Tibial artery (tissue), 4 donors: ENCODE measurements at regions not wholly inside any gene's neighbourhood (a gene's known extent, or its start where the extent isn't known, plus 50 kb on each side); places are given as distances from the start of the nearest gene placed in this dataset.

ENCODE experiments used
- DNase-seq, 2 donors: peaks; one replicate each; pipeline ENCODE4 v3.0.0-alpha.2; 2019
- H3K27ac ChIP-seq, 2 donors: fragments of 200-600 bp; sonication (generic) in 1 of 2; 1 replicate in 1 of 2; 2 replicates in 1 of 2; pipeline ENCODE4 v1.5.1; 2018 to 2019; ENCODE audit warnings: mild to moderate bottlenecking in 1 of 2
- H3K27me3 ChIP-seq, 2 donors: fragments of 200-600 bp; sonication (generic) in 1 of 2; one replicate each; pipeline versions ENCODE4 v1.5.1 to v1.6.0; 2016 to 2019
- H3K36me3 ChIP-seq, 3 donors: fragments of 200-600 bp; sonication (generic) in 2 of 3; one replicate each; pipeline ENCODE4 v1.5.1; 2016 to 2019; ENCODE audit warnings: mild to moderate bottlenecking in 2 of 3
- H3K4me1 ChIP-seq, 4 donors: fragments of 200-600 bp; sonication (generic) in 2 of 4; 1 replicate in 3 of 4; 2 replicates in 1 of 4; pipeline ENCODE4 v1.5.1; 2016 to 2019
- H3K4me3 ChIP-seq, 2 donors: fragments of 200-600 bp; sonication (generic) in 1 of 2; 1 replicate in 1 of 2; 2 replicates in 1 of 2; pipeline ENCODE4 v1.5.1; 2018 to 2019; ENCODE audit warnings: mild to moderate bottlenecking in 2 of 2
- H3K9me3 ChIP-seq, 3 donors: fragments of 200-600 bp; sonication (generic) in 1 of 3; one replicate each; pipeline ENCODE4 v1.5.1; 2016 to 2019
- CTCF ChIP-seq, 2 experiments: fragments of 200-600 bp in 1 of 2; fragments of 450-650 bp in 1 of 2; IDR thresholded peaks; one replicate each; pipeline ENCODE4 v1.5.1; 2017 to 2019; ENCODE audit warnings: antibody characterized with exemption in 2 of 2, mild to moderate bottlenecking in 1 of 2, moderate library complexity in 1 of 2
- intact Hi-C: fragments of 100-400 bp; cut with DNase I; formaldehyde crosslinking; loops from one replicate; pipeline ENCODE4 v1.15.0; 2023; ENCODE audit warnings: low total_unique reads

GRCh38 chr13:57036290-57036689, 104.4 kb upstream of the PRR20A start:
- Histone ChIP-seq H3K27me3 (no peaks in the 10 kb centered on the region), H3K27ac (no peak overlapping the region), H3K4me3 (no peak overlapping the region), H3K36me3 (no peaks in the 10 kb centered on the region), H3K9me3 (no peaks in the 10 kb centered on the region), H3K4me1 (no peaks in the 10 kb centered on the region)
- intact Hi-C loops: no loop called here
- no peak for TF ChIP-seq CTCF (IDR thresholded peaks at IDR 0.05)
- no peak for DNase-seq

DNA sequence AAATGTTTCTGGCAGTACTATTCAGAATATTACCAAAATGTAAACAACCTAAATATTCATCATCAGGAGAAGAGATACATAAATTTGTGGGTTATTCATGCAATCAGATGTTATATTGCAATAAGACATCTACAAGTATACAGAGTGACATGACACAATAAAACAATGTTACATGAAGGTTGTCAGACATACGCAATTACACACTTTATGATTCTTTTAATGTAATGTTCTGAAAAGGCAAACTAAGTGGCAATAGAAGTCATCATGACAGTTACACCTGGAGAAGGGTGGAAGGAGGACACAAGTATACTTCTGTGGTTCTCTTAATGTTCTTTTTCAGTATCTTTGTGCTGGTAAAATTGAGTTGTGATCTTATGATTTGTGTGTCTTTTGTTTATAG, 95.8 kb upstream of the PRR20A start:
- Histone ChIP-seq H3K4me3 (no peak overlapping the region), H3K36me3 (no peaks in the 10 kb centered on the region), H3K4me1 (no peaks in the 10 kb centered on the region), H3K9me3 (peaks cover 0 to 2% (median 0%) of the 10 kb centered on the region in 3 donors), H3K27ac (no peak overlapping the region), H3K27me3 (no peaks in the 10 kb centered on the region)
- no peak for TF ChIP-seq CTCF (IDR thresholded peaks at IDR 0.05)
- no peak for DNase-seq
- intact Hi-C loops: no loop called here

GRCh38 chr13:57045826-57046546, 94.7 kb upstream of the PRR20A start:
- intact Hi-C loops: no loop called here

GRCh38 chr13:57056601-57057180, 84.0 kb upstream of the PRR20A start:
- H3K36me3 ChIP-seq: no peaks in the 10 kb centered on the region
- DNase-seq: no peak
- intact Hi-C loops: no loop called here
- no peak for TF ChIP-seq CTCF (IDR thresholded peaks at IDR 0.05)
- no peaks in the 10 kb centered on the region for H3K9me3 ChIP-seq
- H3K27ac ChIP-seq: no peak overlapping the region
- no peak overlapping the region for H3K4me3 ChIP-seq
- H3K4me1 ChIP-seq: no peaks in the 10 kb centered on the region
- no peaks in the 10 kb centered on the region for H3K27me3 ChIP-seq

More at GRCh38 chr13:57045826-57046546, 94.7 kb upstream of the PRR20A start:
- Histone ChIP-seq H3K27ac (no peak overlapping the region), H3K9me3 (peaks cover 0 to 12% (median 0%) of the 10 kb centered on the region in 3 donors), H3K36me3 (no peaks in the 10 kb centered on the region), H3K27me3 (no peaks in the 10 kb centered on the region), H3K4me3 (no peak overlapping the region), H3K4me1 (no peaks in the 10 kb centered on the region)
- no peak for DNase-seq
- TF ChIP-seq CTCF (IDR thresholded peaks at IDR 0.05): no peak

DNA sequence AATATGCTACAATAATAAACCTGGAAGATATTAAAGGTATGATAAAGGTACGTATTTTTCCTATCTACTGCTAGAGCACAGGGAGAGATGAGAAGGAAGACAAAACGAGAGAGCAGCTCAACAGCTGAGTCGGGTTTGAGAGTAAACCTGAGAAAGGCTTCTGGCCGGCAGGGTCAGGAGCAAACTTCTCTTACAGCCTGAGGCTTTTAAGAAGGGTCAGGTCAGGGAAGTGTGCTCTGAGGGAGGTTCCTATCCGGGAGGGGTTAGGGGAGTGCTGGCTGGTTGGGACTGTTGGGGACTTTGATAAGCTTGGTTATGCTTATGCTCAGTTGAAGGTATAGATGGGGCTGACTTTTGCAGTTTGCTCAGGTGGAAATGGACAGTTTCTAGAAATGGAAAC, 77.7 kb upstream of the PRR20A start:
- Histone ChIP-seq H3K4me1 (no peaks in the 10 kb centered on the region), H3K9me3 (no peaks in the 10 kb centered on the region), H3K36me3 (no peaks in the 10 kb centered on the region), H3K4me3 (no peak overlapping the region), H3K27me3 (no peaks in the 10 kb centered on the region), H3K27ac (no peak overlapping the region)
- TF ChIP-seq CTCF (IDR thresholded peaks at IDR 0.05): no peak
- intact Hi-C loops: no loop called here
- DNase-seq: no peak
